Dedifferentiated amniotic fluid mesenchymal stem cell (primary cell): ENCODE measurements at regions not wholly inside any gene's neighbourhood (a gene's known extent, or its start where the extent isn't known, plus 50 kb on each side); places are given as distances from the start of the nearest gene placed in this dataset.
A peak's percentile ranks its signal among the peaks of the same experiment; 100 is the strongest.

Experiments
- DNase-seq: peaks from one replicate; pipeline ENCODE4 v3.0.0-alpha.2; 2016; ENCODE audit errors: extremely low spot score

DNA sequence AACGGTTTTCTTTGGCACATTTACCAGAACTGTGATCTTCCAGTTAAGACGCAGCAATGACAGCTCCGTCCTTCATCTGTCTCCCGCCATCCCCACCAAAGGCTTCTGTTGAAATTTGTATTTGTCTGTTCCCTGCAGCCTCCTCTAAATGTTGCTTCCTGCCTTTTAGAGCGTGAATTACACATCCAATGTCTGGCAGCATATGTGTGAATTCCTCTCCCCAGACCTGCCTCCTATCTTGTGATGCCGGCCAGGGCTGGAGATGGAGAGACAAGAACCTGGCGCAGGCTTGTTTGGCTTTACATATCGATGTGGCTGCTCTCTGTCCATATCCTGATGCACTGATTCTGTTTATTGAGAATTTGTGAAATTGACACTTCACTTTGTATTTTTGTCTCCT is 738.4 kb upstream of the TMEM132C start:
- DNase-seq, result no peak

DNA sequence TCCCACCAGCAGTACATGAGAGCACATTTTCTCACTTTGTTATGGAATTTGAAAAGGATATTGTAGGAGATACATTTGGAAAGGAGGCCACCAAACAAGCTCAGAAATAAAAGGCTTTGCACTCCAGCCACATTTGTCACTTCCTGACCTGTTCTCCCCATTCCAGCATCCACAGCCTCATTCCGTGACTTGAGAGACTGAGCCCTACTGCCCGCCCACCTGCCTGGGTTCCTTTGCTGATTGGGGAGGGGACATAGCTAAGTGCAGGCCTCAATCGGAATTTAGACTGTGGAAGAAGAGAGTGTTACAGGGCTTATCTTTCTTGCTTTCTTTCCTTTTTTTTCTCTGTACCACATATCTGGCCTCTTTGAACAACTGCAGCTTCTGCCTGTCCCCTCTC is 735.4 kb upstream of the TMEM132C start:
- DNase-seq, result no peak

DNA sequence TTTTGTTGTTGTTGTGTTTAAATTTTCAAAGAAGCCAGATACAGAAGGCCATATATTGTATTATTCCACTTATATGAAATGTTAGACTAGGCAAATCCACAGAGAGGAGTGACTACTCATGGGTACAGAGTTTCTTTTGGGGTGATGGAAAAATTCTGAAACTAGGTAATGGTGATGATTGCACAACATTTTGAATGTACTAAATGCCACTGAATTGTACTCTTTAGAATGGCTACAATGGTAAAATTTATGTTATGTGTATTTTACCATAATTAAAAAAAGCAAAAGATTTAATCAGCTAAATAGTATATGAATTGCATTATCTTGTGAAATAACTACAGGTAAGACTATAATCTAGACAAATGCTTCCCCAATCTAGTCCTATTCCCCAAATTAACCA is 733.6 kb upstream of the TMEM132C start:
- no peak for DNase-seq

DNA sequence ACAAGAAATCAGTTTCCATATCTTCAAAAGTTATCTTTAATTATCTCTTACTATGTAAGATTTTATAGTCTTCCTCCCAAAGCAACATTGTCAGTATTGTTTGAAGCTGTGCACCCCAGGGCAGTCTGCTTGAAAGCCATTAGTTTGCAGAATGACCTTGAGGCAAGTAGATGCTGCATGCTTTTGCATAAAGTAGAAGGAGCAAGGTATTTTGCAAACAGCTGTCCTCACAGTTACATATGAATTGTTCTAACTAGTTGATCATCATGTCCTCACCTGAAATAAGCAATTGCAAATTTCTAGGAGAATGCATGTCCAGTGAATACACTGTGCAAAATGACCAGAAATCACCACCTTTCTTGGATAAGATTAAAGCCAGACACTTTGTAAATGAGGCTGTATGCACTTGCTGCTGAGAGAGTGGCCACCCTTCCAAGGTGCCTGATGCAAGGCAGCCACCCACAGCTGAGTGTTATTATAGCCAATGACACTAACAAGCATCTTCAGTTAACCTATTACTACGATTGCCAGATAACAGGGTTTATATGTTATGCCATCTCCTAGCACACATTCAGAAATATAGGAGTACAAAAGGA is 730.0 kb upstream of the TMEM132C start:
- no peak for DNase-seq

- no peak for DNase-seq
Observed at GRCh38 chr12:127538316-127538715, 728.7 kb upstream of the TMEM132C start.

DNA sequence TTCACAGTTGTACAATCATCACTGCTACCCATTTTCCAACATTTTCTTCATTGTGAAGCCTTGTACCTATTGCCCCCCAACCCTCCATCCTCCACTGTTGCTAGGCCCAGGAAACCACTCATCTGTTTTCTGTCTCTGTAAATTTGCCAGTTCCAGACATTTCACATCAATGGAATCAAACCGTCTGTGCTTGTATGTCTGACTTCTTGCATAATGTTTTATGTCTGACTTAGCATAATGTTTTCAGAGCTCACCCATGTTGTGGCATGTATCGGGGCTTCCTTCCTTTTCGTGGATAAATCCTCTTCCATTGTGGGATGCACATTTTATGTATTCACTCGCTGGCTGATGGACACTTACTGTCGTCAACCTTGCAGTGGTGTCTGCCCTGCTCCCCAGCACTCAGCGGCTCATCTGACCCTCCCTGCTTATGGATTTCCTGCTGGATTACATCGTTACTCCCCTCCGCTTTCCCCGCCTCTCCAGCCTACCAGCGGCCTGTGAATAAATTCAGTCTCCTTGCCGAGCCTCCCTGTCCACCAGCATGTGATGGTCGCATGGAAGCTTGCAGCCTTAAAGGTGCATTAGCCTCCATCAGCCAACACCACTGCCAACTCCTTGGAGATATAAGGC is 727.6 kb upstream of the TMEM132C start:
- no peak for DNase-seq

DNA sequence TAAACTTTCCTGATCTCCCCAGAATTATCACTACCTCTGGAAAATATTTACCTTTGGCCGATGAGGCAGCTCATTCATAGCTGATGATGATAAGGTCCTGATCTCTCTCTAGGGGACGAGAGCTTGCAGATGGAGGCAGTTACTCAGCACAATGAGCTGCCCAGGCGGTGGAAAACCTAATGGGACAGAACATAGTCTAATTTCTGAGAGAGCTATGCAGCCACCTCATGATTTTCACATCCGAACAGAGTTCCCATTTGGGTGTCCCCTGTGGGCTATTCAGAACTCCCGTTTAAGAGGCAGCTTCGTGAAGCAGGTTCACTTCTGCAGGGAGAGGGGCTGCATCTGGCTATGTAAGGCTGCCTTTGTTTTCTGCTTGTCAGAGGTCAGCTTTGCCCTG is 724.6 kb upstream of the TMEM132C start:
- no peak for DNase-seq

DNA sequence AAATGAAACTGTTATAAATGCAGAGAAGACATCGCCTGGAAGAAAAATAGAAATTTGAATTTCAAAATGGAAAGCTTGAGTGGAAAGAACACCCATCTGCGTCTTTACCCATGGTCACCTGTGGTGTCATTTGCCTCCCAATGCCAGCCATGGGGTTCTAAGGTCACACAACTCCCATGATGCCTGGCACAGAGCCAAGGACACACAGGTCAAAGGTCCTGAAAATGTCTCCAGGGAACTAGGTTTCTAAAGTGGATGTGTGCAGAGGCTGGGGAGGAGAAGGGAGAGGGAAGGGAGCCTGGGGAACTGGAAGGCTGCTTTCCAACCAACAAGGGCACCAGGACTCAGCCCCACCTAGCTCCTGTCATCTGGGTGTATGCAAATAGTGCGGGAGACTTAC is 724.0 kb upstream of the TMEM132C start:
- no peak for DNase-seq

GRCh38 chr12:127546721-127547505 is 720.1 kb upstream of the TMEM132C start:
- DNase-seq, result no peak

DNA sequence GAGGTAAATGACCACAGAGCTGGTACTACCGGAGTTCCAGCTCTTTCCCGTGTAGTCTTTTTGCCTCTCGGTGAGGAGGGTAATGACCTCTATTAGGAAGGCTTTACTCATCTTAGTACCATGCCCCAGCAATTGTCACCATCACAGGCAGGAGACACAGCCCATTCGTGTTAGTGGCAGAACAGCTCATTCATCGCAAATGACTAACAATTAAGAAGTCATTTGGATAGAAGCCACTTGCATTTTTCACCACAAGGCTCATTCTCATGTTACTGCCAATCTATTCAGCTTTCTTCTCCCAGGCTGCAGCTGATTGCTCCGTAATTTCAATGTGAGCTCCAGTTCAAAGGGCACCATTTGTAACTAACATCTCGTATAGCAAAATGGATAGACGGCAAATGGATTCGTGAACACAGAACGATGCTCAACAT is 718.8 kb upstream of the TMEM132C start:
- DNase-seq, result peak; percentile 29

DNA sequence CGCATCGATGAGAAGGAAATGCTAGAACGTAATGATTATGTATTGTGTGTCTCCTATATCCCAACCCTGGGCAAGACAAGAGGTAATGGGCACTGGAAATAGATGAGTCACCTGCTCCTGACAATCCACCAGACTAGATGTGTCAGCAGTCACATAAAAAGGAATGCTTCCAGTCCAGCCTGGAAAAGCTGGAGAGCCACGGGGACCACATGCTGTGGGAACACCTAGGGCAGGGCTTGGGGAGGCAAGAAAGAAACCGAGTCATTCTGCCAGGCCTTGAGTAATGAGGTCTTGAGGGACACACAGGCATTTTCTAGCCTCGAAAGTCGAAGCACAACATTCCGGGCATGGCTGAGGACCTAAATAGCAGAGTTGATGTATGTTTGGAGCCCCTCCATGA is 716.7 kb upstream of the TMEM132C start:
- DNase-seq, result no peak

GRCh38 chr12:127552838-127553237 is 714.1 kb upstream of the TMEM132C start:
- no peak for DNase-seq

- no peak for DNase-seq
Observed at GRCh38 chr12:127555071-127555470, 711.9 kb upstream of the TMEM132C start.

DNA sequence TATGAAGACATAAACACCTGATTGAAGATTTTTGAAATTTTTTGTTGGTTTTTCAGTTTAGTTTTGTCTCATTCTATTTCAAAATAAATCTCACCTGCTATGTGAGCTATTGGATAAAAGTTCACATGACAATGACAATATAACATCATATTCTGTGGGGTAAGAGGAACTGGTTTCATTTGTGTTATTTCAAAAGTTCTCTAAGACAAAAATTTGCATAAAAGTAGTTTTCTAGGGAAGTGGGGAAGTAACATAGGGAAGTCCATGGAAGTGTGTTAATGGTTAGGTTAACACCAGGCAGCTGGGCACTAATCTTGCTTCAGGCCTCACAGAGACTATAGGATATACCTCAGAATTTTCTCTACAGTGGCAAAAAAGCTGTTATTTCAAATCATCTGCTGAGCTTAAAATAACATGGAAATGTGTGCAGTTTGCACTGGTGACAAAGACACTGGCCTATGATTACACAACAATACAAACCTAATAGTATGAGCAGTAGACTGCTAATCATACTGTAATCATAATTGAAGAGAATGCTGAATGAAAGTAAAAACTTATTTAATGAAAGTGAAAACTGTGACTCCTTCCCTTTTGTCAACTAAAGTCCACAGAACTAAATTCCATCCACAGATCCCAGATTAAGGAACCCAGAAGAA is 710.6 kb upstream of the TMEM132C start:
- DNase-seq, result no peak

DNA sequence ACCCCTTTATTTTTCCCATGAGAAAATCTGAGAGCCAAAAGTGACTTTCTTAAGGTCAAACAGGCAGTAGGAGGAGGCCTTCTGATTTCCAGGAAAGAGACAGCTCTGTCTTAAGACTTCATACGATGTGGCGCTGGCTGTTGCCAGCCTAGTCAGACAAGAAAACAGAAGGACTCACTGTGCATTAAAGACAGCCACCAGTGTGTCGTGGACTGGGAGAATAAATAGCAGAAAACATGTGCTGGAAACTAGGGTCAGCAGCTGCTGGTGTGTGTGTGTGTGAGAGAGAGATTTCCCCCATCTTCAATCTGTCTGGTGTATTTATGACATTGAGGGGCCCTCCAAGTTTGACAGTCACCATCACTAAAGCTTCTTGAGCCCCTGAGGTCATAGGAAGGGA is 708.6 kb upstream of the TMEM132C start:
- DNase-seq, result no peak

DNA sequence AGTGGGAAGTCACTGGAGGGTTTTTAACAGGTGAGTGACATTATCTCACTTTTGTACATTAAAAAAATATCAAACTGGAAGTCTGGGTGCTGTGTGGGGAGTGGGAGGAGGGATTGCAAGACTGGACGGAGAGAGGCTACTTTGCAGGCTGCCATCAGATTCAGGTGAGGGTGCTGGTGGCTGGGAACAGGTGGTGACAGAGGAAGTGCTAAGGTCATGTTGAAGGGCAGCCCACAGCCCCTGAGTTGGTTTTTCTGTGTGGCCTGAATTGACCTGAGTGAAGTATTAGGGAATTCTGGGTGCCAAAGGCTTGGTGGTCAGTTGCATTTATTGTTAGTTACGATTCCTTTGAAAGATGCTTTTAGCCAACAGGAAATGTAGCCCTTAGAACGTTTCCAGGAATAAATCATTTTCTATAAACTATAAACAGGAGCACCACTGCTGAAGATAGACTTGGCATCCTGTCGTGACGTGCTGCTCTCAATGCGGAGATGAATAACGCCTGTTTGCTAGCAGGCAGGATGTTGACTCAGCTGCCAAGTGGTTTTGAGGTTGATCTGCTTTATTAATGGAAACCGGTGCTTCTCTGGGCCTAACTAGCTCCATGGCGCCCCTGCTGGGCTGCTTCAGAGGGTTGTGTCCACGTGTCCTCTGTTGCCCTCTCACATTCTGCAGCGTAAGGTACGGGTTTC is 707.5 kb upstream of the TMEM132C start:
- peak; percentile 65 for DNase-seq

GRCh38 chr12:127560041-127560478 is 706.9 kb upstream of the TMEM132C start:
- DNase-seq, result no peak

DNA sequence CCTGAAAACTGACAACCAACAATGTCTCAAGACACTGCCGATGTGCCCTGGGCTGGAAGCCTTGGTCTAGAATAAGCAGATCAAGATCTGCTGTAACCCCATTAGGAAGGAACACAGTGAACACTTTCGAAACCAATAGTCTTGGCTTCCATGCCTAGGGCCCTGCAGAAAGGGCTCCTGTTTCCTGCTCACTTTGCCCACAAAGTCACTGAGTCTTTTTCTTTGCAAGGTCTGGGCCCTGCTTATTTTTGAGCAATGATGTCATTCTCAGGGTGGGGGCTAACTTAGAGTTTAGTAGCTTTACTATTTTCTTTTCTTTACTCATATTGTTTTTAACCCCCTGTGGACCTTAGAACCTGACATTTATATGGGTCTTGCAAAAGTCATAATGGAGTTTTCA is 704.2 kb upstream of the TMEM132C start:
- DNase-seq, result no peak

GRCh38 chr12:127565241-127565640 is 701.7 kb upstream of the TMEM132C start:
- no peak for DNase-seq

DNA sequence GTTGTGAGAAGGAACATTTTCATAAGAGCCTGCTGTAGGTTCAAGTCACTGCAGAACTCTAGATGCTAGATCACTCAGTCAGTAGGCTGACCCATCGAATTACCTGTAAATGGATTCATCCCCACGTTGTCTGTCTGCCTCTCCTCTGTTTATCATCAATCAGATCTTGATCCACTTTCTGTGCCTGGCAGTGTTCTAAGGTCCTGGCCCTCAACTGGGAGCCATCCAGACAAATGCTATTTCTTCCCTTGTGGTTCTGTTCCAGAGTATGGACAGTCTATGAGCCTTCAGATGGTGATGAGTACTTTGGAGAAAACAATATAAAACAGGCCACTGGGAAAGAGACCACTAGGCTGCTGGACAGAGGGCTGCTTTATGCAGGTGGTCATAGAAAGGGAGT is 699.4 kb upstream of the TMEM132C start:
- no peak for DNase-seq

GRCh38 chr12:127570387-127570786 is 696.6 kb upstream of the TMEM132C start:
- no peak for DNase-seq

- no peak for DNase-seq
Observed at GRCh38 chr12:127570793-127571360, 696.1 kb upstream of the TMEM132C start.
